ENCODE measurements at regions not wholly inside any gene's neighbourhood (a gene's known extent, or its start where the extent isn't known, plus 50 kb on each side); places are given as distances from the start of the nearest gene placed in this dataset.

DNA sequence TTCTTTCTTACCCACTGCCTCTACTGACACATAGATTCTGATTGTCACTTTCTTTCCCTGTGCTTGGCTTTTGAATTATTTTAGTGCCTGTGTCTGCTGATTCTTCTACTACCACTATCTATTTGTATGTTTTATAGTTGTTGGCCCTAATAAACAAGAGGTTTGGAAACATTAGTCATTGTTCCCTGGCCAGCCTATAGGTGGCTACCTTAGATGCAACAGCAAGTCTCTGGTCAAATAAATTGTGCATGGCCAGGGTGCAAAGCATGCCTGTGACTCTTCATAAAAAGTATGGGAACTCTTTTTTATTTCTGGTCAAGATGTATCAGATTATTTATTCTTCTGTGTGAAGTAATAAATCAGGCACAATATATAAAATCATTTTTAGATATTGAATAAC, 124.4 kb downstream of the PLK2 start:
- TF ChIP-seq, protein P1, sequence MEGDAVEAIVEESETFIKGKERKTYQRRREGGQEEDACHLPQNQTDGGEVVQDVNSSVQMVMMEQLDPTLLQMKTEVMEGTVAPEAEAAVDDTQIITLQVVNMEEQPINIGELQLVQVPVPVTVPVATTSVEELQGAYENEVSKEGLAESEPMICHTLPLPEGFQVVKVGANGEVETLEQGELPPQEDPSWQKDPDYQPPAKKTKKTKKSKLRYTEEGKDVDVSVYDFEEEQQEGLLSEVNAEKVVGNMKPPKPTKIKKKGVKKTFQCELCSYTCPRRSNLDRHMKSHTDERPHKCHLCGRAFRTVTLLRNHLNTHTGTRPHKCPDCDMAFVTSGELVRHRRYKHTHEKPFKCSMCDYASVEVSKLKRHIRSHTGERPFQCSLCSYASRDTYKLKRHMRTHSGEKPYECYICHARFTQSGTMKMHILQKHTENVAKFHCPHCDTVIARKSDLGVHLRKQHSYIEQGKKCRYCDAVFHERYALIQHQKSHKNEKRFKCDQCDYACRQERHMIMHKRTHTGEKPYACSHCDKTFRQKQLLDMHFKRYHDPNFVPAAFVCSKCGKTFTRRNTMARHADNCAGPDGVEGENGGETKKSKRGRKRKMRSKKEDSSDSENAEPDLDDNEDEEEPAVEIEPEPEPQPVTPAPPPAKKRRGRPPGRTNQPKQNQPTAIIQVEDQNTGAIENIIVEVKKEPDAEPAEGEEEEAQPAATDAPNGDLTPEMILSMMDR (IDR thresholded peaks at IDR 0.05) = no peak
- TF ChIP-seq POLR2A (IDR thresholded peaks at IDR 0.05) (no peak), POLR2AphosphoS5 (IDR thresholded peaks at IDR 0.05) (no peak)

GRCh38 chr5:58334035-58334434, 125.9 kb downstream of the PLK2 start:
- no peak for TF ChIP-seq POLR2A (IDR thresholded peaks at IDR 0.05)
- Histone ChIP-seq H3K9me3 (no peaks in the 10 kb centered on the region), H3K4me1 (no peaks in the 10 kb centered on the region), H3K36me3 (no peaks in the 10 kb centered on the region), H3K4me3 (no peak overlapping the region), H3K27ac (no peak overlapping the region), H3K27me3 (no peaks in the 10 kb centered on the region)
- DNase-seq (ENCODE audit: low spot score in 2 of 2) = no peak
- intact Hi-C loops (cut with DNase I; ENCODE audit: low total_unique reads) = no loop called here

More for the DNA sequence above, 124.4 kb downstream of the PLK2 start:
- H3K4me3 ChIP-seq = no peak overlapping the region
- H3K36me3 ChIP-seq = no peaks in the 10 kb centered on the region
- no peak overlapping the region for H3K27ac ChIP-seq
- H3K9me3 ChIP-seq = no peaks in the 10 kb centered on the region
- no peak for DNase-seq (ENCODE audit: low spot score in 2 of 2)
- intact Hi-C loops (cut with DNase I; ENCODE audit: low total_unique reads) = no loop called here
- H3K27me3 ChIP-seq = no peaks in the 10 kb centered on the region
- no peaks in the 10 kb centered on the region for H3K4me1 ChIP-seq

DNA sequence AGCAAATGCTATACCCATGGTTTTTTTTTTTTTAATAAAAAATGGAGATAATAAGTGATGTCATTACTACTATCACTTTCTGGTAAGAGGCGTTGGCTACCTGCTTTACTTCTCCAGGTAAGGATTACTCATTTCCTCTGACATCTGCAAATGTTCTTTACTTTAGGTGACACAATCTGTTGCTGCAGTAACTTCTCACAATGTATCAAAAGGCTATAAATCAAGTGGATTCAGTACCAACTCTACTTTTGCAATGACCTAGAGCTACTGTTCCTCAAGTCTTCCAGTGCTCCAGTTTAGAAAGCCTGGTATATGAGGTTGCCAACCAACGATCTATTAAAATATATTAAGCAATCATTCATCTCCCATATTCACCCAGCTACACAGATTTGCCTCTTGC, 129.1 kb downstream of the PLK2 start:
- no peaks in the 10 kb centered on the region for H3K4me1 ChIP-seq
- H3K27ac ChIP-seq = no peak overlapping the region
- H3K36me3 ChIP-seq = no peaks in the 10 kb centered on the region
- H3K4me3 ChIP-seq = no peak overlapping the region
- intact Hi-C loops (cut with DNase I; ENCODE audit: low total_unique reads) = no loop called here
- TF ChIP-seq, protein P1 (IDR thresholded peaks at IDR 0.05) = no peak
- no peak for TF ChIP-seq POLR2AphosphoS5 (IDR thresholded peaks at IDR 0.05)
- no peak for TF ChIP-seq POLR2A (IDR thresholded peaks at IDR 0.05)
- no peaks in the 10 kb centered on the region for H3K9me3 ChIP-seq
- DNase-seq (ENCODE audit: low spot score in 2 of 2) = no peak
- no peaks in the 10 kb centered on the region for H3K27me3 ChIP-seq

DNA sequence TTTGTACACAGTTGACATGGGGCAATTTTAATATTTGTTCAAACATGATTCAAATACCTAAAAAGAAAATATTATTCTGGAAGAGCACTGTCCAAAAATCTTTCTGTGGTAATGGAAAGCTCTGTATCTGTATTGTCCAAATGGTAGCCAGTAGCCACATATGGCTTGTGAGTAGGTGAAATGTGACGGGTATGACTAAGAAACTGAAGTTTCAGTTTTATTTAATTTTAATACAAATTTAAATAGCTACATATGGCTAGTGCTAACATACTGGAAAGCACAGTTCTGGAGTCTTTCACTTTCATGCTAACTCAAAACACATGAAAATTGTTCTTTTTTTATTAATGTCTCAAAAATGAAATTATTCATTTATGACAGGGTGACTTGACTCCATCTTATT, 132.6 kb downstream of the PLK2 start:
- no peaks in the 10 kb centered on the region for H3K9me3 ChIP-seq
- no peaks in the 10 kb centered on the region for H3K4me1 ChIP-seq
- H3K4me3 ChIP-seq = no peak overlapping the region
- H3K27ac ChIP-seq = no peak overlapping the region
- TF ChIP-seq, protein P1 (IDR thresholded peaks at IDR 0.05) = no peak
- TF ChIP-seq POLR2AphosphoS5 (IDR thresholded peaks at IDR 0.05) = no peak
- no peak for TF ChIP-seq POLR2A (IDR thresholded peaks at IDR 0.05)
- intact Hi-C loops (cut with DNase I; ENCODE audit: low total_unique reads) = no loop called here
- no peaks in the 10 kb centered on the region for H3K27me3 ChIP-seq
- H3K36me3 ChIP-seq = no peaks in the 10 kb centered on the region
- DNase-seq (ENCODE audit: low spot score in 2 of 2) = no peak

GRCh38 chr5:58326022-58326421, 133.9 kb downstream of the PLK2 start:
- H3K4me1 ChIP-seq = no peaks in the 10 kb centered on the region
- no peak overlapping the region for H3K27ac ChIP-seq
- no peaks in the 10 kb centered on the region for H3K36me3 ChIP-seq
- H3K27me3 ChIP-seq = no peaks in the 10 kb centered on the region
- intact Hi-C loops (cut with DNase I; ENCODE audit: low total_unique reads) = no loop called here
- no peak for TF ChIP-seq POLR2AphosphoS5 (IDR thresholded peaks at IDR 0.05)
- TF ChIP-seq, protein P1 (IDR thresholded peaks at IDR 0.05) = no peak
- no peak for TF ChIP-seq POLR2A (IDR thresholded peaks at IDR 0.05)
- DNase-seq (ENCODE audit: low spot score in 2 of 2) = no peak
- H3K4me3 ChIP-seq = no peak overlapping the region
- no peaks in the 10 kb centered on the region for H3K9me3 ChIP-seq

GRCh38 chr5:58322453-58322852, 137.4 kb downstream of the PLK2 start:
- Histone ChIP-seq H3K4me3 (no peak overlapping the region), H3K27me3 (no peaks in the 10 kb centered on the region), H3K27ac (peak overlapping the region in 1 of 2 donors; percentile 44), H3K36me3 (no peaks in the 10 kb centered on the region), H3K9me3 (no peaks in the 10 kb centered on the region), H3K4me1 (no peaks in the 10 kb centered on the region)
- no peak for DNase-seq (ENCODE audit: low spot score in 2 of 2)
- intact Hi-C loops (cut with DNase I; ENCODE audit: low total_unique reads) = no loop called here
- TF ChIP-seq POLR2AphosphoS5 (IDR thresholded peaks at IDR 0.05) = no peak
- TF ChIP-seq, protein P1 (IDR thresholded peaks at IDR 0.05) = no peak
- TF ChIP-seq POLR2A (IDR thresholded peaks at IDR 0.05) = no peak

All from breast epithelium (tissue), 4 donors.